GM23338 (cell line): ENCODE measurements at regions not wholly inside any gene's neighbourhood (a gene's known extent, or its start where the extent isn't known, plus 50 kb on each side); places are given as distances from the start of the nearest gene placed in this dataset.

Experiments used
- CREB1 ChIP-seq: fragments of 250-450 bp; sonication (Bioruptor Pico); IDR thresholded peaks from 2 replicates; pipeline ENCODE4 v1.5.0; 2020; ENCODE audit warnings: low read depth, mild to moderate bottlenecking, moderate library complexity
- CTCF ChIP-seq, 2 experiments: fragments of 200-600 bp in 1 of 2; sonication (generic) in 1 of 2; conservative IDR thresholded peaks; 2 replicates each; pipeline versions ENCODE4 v1.5.1 to v1.6.1; 2016 to 2017; ENCODE audit warnings: antibody characterized with exemption in 2 of 2, low read depth in 2 of 2, mild to moderate bottlenecking in 2 of 2, moderate library complexity in 1 of 2
- ETS1 ChIP-seq: IDR thresholded peaks from 2 replicates; pipeline ENCODE4 v1.6.1; 2016; ENCODE audit warnings: antibody characterized with exemption
- EZH2 ChIP-seq: fragments of 200-600 bp; sonication (generic); IDR thresholded peaks from one replicate; pipeline ENCODE4 v1.8.0; 2017; ENCODE audit warnings: antibody characterized with exemption, mild to moderate bottlenecking, low read depth; ENCODE audit not compliant: unreplicated experiment
- EZH2phosphoT487 ChIP-seq: fragments of 200-600 bp; sonication (generic); IDR thresholded peaks from one replicate; pipeline ENCODE4 v1.8.1; 2018; ENCODE audit warnings: antibody characterized with exemption; ENCODE audit not compliant: unreplicated experiment
- JUNB ChIP-seq: IDR thresholded peaks from one replicate; pipeline ENCODE4 v1.6.1; 2016; ENCODE audit warnings: antibody characterized with exemption; ENCODE audit not compliant: unreplicated experiment
- NANOG ChIP-seq: IDR thresholded peaks from 2 replicates; pipeline ENCODE4 v1.6.1; 2016; ENCODE audit warnings: antibody characterized with exemption, borderline replicate concordance
- POLR2AphosphoS5 ChIP-seq: IDR thresholded peaks from 2 replicates; pipeline ENCODE4 v1.6.1; 2016; ENCODE audit warnings: antibody characterized with exemption, low read depth
- REST ChIP-seq: IDR thresholded peaks from one replicate; pipeline ENCODE4 v1.6.1; 2018; ENCODE audit warnings: antibody characterized with exemption; ENCODE audit not compliant: unreplicated experiment
- STAT1 ChIP-seq: IDR thresholded peaks from one replicate; pipeline ENCODE4 v1.6.1; 2016; ENCODE audit warnings: antibody characterized with exemption; ENCODE audit not compliant: unreplicated experiment
- ZNF114 ChIP-seq: fragments of 250-450 bp; sonication (Bioruptor Pico); IDR thresholded peaks from 2 replicates; pipeline ENCODE4 v1.5.0; 2020; ENCODE audit warnings: mild to moderate bottlenecking, moderate library complexity
- ZNF331 ChIP-seq: fragments of 250-450 bp; sonication (Bioruptor Pico); IDR thresholded peaks from 2 replicates; pipeline ENCODE4 v1.5.0; 2020; ENCODE audit warnings: low read depth, mild to moderate bottlenecking, moderate library complexity
- ZNF462 ChIP-seq: fragments of 250-450 bp; sonication (Bioruptor Pico); IDR thresholded peaks from 2 replicates; pipeline ENCODE4 v1.5.0; 2020; ENCODE audit warnings: mild to moderate bottlenecking, moderate library complexity

- TF ChIP-seq POLR2AphosphoS5, result no peak
- TF ChIP-seq CTCF (conservative IDR thresholded peaks at IDR 0.05; ENCODE audit: low read depth in 2 of 2), result no peak
- TF ChIP-seq EZH2, result no peak
- no peak for TF ChIP-seq JUNB
- TF ChIP-seq REST, result no peak
- no peak for TF ChIP-seq EZH2phosphoT487
- TF ChIP-seq CREB1 (CRISPR knock-in tag), result no peak
- no peak for TF ChIP-seq ETS1
- TF ChIP-seq STAT1, result no peak
- no peak for TF ChIP-seq NANOG
- TF ChIP-seq ZNF331 (CRISPR knock-in tag), result no peak
- no peak for TF ChIP-seq ZNF114 (CRISPR knock-in tag)
- no peak for TF ChIP-seq ZNF462 (CRISPR knock-in tag)
Measured at GRCh38 chr18:76764291-76764901, 58.0 kb upstream of the ZNF236 start.
